Central memory CD8-positive, alpha-beta T cell (primary cell): ENCODE measurements at regions not wholly inside any gene's neighbourhood (a gene's known extent, or its start where the extent isn't known, plus 50 kb on each side); places are given as distances from the start of the nearest gene placed in this dataset.

Experiments used
- ATAC-seq: fragments of 150-1000 bp; cut with Tn5 transposase; replicated peaks from 2 replicates; pipeline ENCODE4 v1.10.0; 2022; ENCODE audit warnings: mild to moderate bottlenecking, moderate FRiP score, moderate number of reproducible peaks; ENCODE audit not compliant: poor library complexity, severe bottlenecking; ENCODE audit errors: extremely low read depth
- DNase-seq, 2 donors: peaks; one replicate each; pipeline ENCODE4 v3.0.0; 2021; ENCODE audit warnings: low spot score in 2 of 2
- H3K27ac Mint-ChIP-seq: one replicate; pipeline ENCODE4 v1.8.0; 2022; ENCODE audit warnings: low read depth, mild to moderate bottlenecking, moderate library complexity, mixed read lengths
- H3K27me3 Mint-ChIP-seq: one replicate; pipeline ENCODE4 v1.8.0; 2022; ENCODE audit warnings: mixed read lengths
- H3K36me3 Mint-ChIP-seq: one replicate; pipeline ENCODE4 v1.8.0; 2022; ENCODE audit warnings: mild to moderate bottlenecking, moderate library complexity, mixed read lengths; ENCODE audit not compliant: insufficient read depth
- H3K4me1 Mint-ChIP-seq: one replicate; pipeline ENCODE4 v1.8.0; 2022; ENCODE audit warnings: mixed read lengths
- H3K4me3 Mint-ChIP-seq: one replicate; pipeline ENCODE4 v1.8.0; 2022; ENCODE audit warnings: mild to moderate bottlenecking, moderate library complexity, mixed read lengths
- H3K9me3 Mint-ChIP-seq: one replicate; pipeline ENCODE4 v1.8.0; 2022; ENCODE audit warnings: mixed read lengths

- no peak overlapping the region for H3K4me3 Mint-ChIP-seq
- ATAC-seq (no peak), DNase-seq (no peak)
- no peak overlapping the region for H3K27ac Mint-ChIP-seq
- H3K27me3 Mint-ChIP-seq, result no peaks in the 10 kb centered on the region
- H3K4me1 Mint-ChIP-seq, result no peaks in the 10 kb centered on the region
- no peaks in the 10 kb centered on the region for H3K36me3 Mint-ChIP-seq
- H3K9me3 Mint-ChIP-seq, result peaks cover 13% of the 10 kb centered on the region
These were observed 706.2 kb downstream of the GALC start for GRCh38 chr14:87286826-87287225.

GRCh38 chr14:87286191-87286590, 706.8 kb downstream of the GALC start:
- no peaks in the 10 kb centered on the region for H3K4me1 Mint-ChIP-seq
- H3K27ac Mint-ChIP-seq, result no peak overlapping the region
- no peaks in the 10 kb centered on the region for H3K27me3 Mint-ChIP-seq
- ATAC-seq, result no peak
- H3K36me3 Mint-ChIP-seq, result no peaks in the 10 kb centered on the region
- H3K9me3 Mint-ChIP-seq, result peaks cover 9% of the 10 kb centered on the region
- no peak overlapping the region for H3K4me3 Mint-ChIP-seq
- DNase-seq, result no peak

GRCh38 chr14:87285506-87285905, 707.5 kb downstream of the GALC start:
- DNase-seq (no peak), ATAC-seq (no peak)
- Mint-ChIP-seq H3K4me1 (no peaks in the 10 kb centered on the region), H3K27ac (no peak overlapping the region), H3K9me3 (peaks cover 9% of the 10 kb centered on the region), H3K27me3 (no peaks in the 10 kb centered on the region), H3K36me3 (no peaks in the 10 kb centered on the region), H3K4me3 (no peak overlapping the region)

- DNase-seq (no peak), ATAC-seq (no peak)
- Mint-ChIP-seq H3K36me3 (no peaks in the 10 kb centered on the region), H3K4me3 (no peak overlapping the region), H3K27me3 (no peaks in the 10 kb centered on the region), H3K4me1 (no peaks in the 10 kb centered on the region), H3K9me3 (peaks cover 9% of the 10 kb centered on the region), H3K27ac (no peak overlapping the region)
These were observed 709.4 kb downstream of the GALC start for GRCh38 chr14:87283547-87283946.

- Mint-ChIP-seq H3K27me3 (no peaks in the 10 kb centered on the region), H3K4me1 (no peaks in the 10 kb centered on the region), H3K27ac (no peak overlapping the region), H3K36me3 (no peaks in the 10 kb centered on the region), H3K4me3 (no peak overlapping the region), H3K9me3 (peaks cover 8% of the 10 kb centered on the region)
- ATAC-seq (no peak), DNase-seq (no peak)
These were observed 710.7 kb downstream of the GALC start for GRCh38 chr14:87282266-87282665.

GRCh38 chr14:87278415-87278814, 714.6 kb downstream of the GALC start:
- Mint-ChIP-seq H3K4me3 (no peak overlapping the region), H3K27ac (no peak overlapping the region), H3K9me3 (peaks cover 12% of the 10 kb centered on the region), H3K27me3 (no peaks in the 10 kb centered on the region), H3K36me3 (no peaks in the 10 kb centered on the region), H3K4me1 (no peaks in the 10 kb centered on the region)
- DNase-seq, result no peak
- ATAC-seq, result no peak

GRCh38 chr14:87271331-87271730, 721.7 kb downstream of the GALC start:
- H3K36me3 Mint-ChIP-seq, result no peaks in the 10 kb centered on the region
- ATAC-seq (no peak), DNase-seq (no peak)
- H3K27ac Mint-ChIP-seq, result no peak overlapping the region
- H3K4me1 Mint-ChIP-seq, result no peaks in the 10 kb centered on the region
- H3K9me3 Mint-ChIP-seq, result peaks cover 28% of the 10 kb centered on the region
- no peaks in the 10 kb centered on the region for H3K27me3 Mint-ChIP-seq
- H3K4me3 Mint-ChIP-seq, result no peak overlapping the region

GRCh38 chr14:87268997-87269396, 724.0 kb downstream of the GALC start:
- peaks cover 30% of the 10 kb centered on the region for H3K9me3 Mint-ChIP-seq
- no peaks in the 10 kb centered on the region for H3K27me3 Mint-ChIP-seq
- ATAC-seq (no peak), DNase-seq (no peak)
- H3K27ac Mint-ChIP-seq, result no peak overlapping the region
- H3K36me3 Mint-ChIP-seq, result no peaks in the 10 kb centered on the region
- H3K4me1 Mint-ChIP-seq, result no peaks in the 10 kb centered on the region
- no peak overlapping the region for H3K4me3 Mint-ChIP-seq

- no peaks in the 10 kb centered on the region for H3K27me3 Mint-ChIP-seq
- H3K36me3 Mint-ChIP-seq, result no peaks in the 10 kb centered on the region
- no peak overlapping the region for H3K4me3 Mint-ChIP-seq
- no peak for ATAC-seq
- H3K9me3 Mint-ChIP-seq, result peaks cover 11% of the 10 kb centered on the region
- H3K4me1 Mint-ChIP-seq, result no peaks in the 10 kb centered on the region
- no peak overlapping the region for H3K27ac Mint-ChIP-seq
- DNase-seq, result no peak
These were observed 728.2 kb downstream of the GALC start for GRCh38 chr14:87264796-87265195.

- Mint-ChIP-seq H3K4me3 (no peak overlapping the region), H3K9me3 (peaks cover 7% of the 10 kb centered on the region), H3K27me3 (no peaks in the 10 kb centered on the region), H3K36me3 (no peaks in the 10 kb centered on the region), H3K4me1 (no peaks in the 10 kb centered on the region), H3K27ac (no peak overlapping the region)
- ATAC-seq (no peak), DNase-seq (no peak)
These were observed 728.7 kb downstream of the GALC start for GRCh38 chr14:87264272-87264785.

- no peak overlapping the region for H3K27ac Mint-ChIP-seq
- no peak overlapping the region for H3K4me3 Mint-ChIP-seq
- ATAC-seq, result no peak
- H3K9me3 Mint-ChIP-seq, result peaks cover 12% of the 10 kb centered on the region
- H3K4me1 Mint-ChIP-seq, result no peaks in the 10 kb centered on the region
- DNase-seq, result no peak
- no peaks in the 10 kb centered on the region for H3K36me3 Mint-ChIP-seq
- no peaks in the 10 kb centered on the region for H3K27me3 Mint-ChIP-seq
These were observed 731.4 kb downstream of the GALC start for GRCh38 chr14:87261621-87262020.

- no peaks in the 10 kb centered on the region for H3K27me3 Mint-ChIP-seq
- H3K27ac Mint-ChIP-seq, result no peak overlapping the region
- H3K4me1 Mint-ChIP-seq, result no peaks in the 10 kb centered on the region
These were observed 732.5 kb downstream of the GALC start for GRCh38 chr14:87260460-87260859.

GRCh38 chr14:87257421-87257820, 735.6 kb downstream of the GALC start:
- peaks cover 18% of the 10 kb centered on the region for H3K9me3 Mint-ChIP-seq
- H3K27ac Mint-ChIP-seq, result no peak overlapping the region
- no peak for DNase-seq
- H3K27me3 Mint-ChIP-seq, result no peaks in the 10 kb centered on the region
- ATAC-seq, result no peak
- no peak overlapping the region for H3K4me3 Mint-ChIP-seq
- H3K36me3 Mint-ChIP-seq, result no peaks in the 10 kb centered on the region
- no peaks in the 10 kb centered on the region for H3K4me1 Mint-ChIP-seq

More at GRCh38 chr14:87260460-87260859, 732.5 kb downstream of the GALC start:
- H3K9me3 Mint-ChIP-seq, result peaks cover 12% of the 10 kb centered on the region
- DNase-seq, result no peak
- no peaks in the 10 kb centered on the region for H3K36me3 Mint-ChIP-seq
- H3K4me3 Mint-ChIP-seq, result no peak overlapping the region
- ATAC-seq, result no peak

- H3K36me3 Mint-ChIP-seq, result no peaks in the 10 kb centered on the region
- no peaks in the 10 kb centered on the region for H3K4me1 Mint-ChIP-seq
- ATAC-seq (no peak), DNase-seq (no peak)
- H3K27me3 Mint-ChIP-seq, result no peaks in the 10 kb centered on the region
- peaks cover 18% of the 10 kb centered on the region for H3K9me3 Mint-ChIP-seq
- H3K27ac Mint-ChIP-seq, result no peak overlapping the region
- no peak overlapping the region for H3K4me3 Mint-ChIP-seq
These were observed 737.9 kb downstream of the GALC start for GRCh38 chr14:87255058-87255457.
